IPS-NIHi7 (cell line): ENCODE measurements at regions not wholly inside any gene's neighbourhood (a gene's known extent, or its start where the extent isn't known, plus 50 kb on each side); places are given as distances from the start of the nearest gene placed in this dataset.
"Not testable (repeated sequence)": the region's sequence is repeated elsewhere in the genome, so short reads cannot be mapped to it uniquely, and the experiment has no call there.

Source experiments
- DNase-seq: peaks from one replicate; pipeline ENCODE4 v3.0.0; 2012; ENCODE audit warnings: mixed read lengths; ENCODE audit errors: extremely low spot score

- DNase-seq = no peak
Observed at GRCh38 chr21:15119486-15119885, 54.7 kb upstream of the NRIP1 start.

GRCh38 chr21:15121097-15121654 is 56.4 kb upstream of the NRIP1 start:
- DNase-seq = no peak

GRCh38 chr21:15121655-15122120 is 56.9 kb upstream of the NRIP1 start:
- peak; percentile 59 for DNase-seq

- no peak for DNase-seq
Observed at GRCh38 chr21:15122241-15122640, 57.4 kb upstream of the NRIP1 start.

GRCh38 chr21:15124731-15125130 is 59.9 kb upstream of the NRIP1 start:
- DNase-seq = no peak

GRCh38 chr21:15126948-15127347 is 62.1 kb upstream of the NRIP1 start:
- no peak for DNase-seq

- no peak for DNase-seq
Observed at GRCh38 chr21:15127437-15127836, 62.6 kb upstream of the NRIP1 start.

GRCh38 chr21:15128267-15128666 is 63.5 kb upstream of the NRIP1 start:
- no peak for DNase-seq

- DNase-seq = not testable (repeated sequence)
Observed at GRCh38 chr21:15128714-15129113, 63.9 kb upstream of the NRIP1 start.

- DNase-seq = no peak
Observed at GRCh38 chr21:15130326-15130725, 65.5 kb upstream of the NRIP1 start.

GRCh38 chr21:15130751-15131150 is 66.0 kb upstream of the NRIP1 start:
- no peak for DNase-seq

- no peak for DNase-seq
Observed at GRCh38 chr21:15132781-15133180, 68.0 kb upstream of the NRIP1 start.

GRCh38 chr21:15134701-15135470 is 70.1 kb upstream of the NRIP1 start:
- DNase-seq = no peak

GRCh38 chr21:15135867-15136629 is 71.2 kb upstream of the NRIP1 start:
- no peak for DNase-seq

GRCh38 chr21:15138490-15138889 is 73.7 kb upstream of the NRIP1 start:
- DNase-seq = no peak

- no peak for DNase-seq
Observed at GRCh38 chr21:15139898-15140297, 75.1 kb upstream of the NRIP1 start.

GRCh38 chr21:15140321-15141019 is 75.7 kb upstream of the NRIP1 start:
- DNase-seq = peak; percentile 22

- no peak for DNase-seq
Observed at GRCh38 chr21:15141261-15141970, 76.6 kb upstream of the NRIP1 start.

- DNase-seq = no peak
Observed at GRCh38 chr21:15144026-15144425, 79.2 kb upstream of the NRIP1 start.

GRCh38 chr21:15148437-15148836 is 83.6 kb upstream of the NRIP1 start:
- DNase-seq = no peak

GRCh38 chr21:15149600-15150224 is 84.9 kb upstream of the NRIP1 start:
- no peak for DNase-seq
